IPS-18c (cell line): ENCODE measurements at regions not wholly inside any gene's neighbourhood (a gene's known extent, or its start where the extent isn't known, plus 50 kb on each side); places are given as distances from the start of the nearest gene placed in this dataset.

Experiments used
- H3K4me3 ChIP-seq: 2 replicates; pipeline ENCODE4 v1.7.0; 2013; ENCODE audit warnings: low read depth, mild to moderate bottlenecking, low read length, moderate library complexity; ENCODE audit not compliant: insufficient read depth
- H3K9me3 ChIP-seq: one replicate; pipeline ENCODE4 v1.6.1; 2013; ENCODE audit warnings: mild to moderate bottlenecking, low read length, moderate library complexity; ENCODE audit not compliant: control insufficient read depth, insufficient read depth

- Histone ChIP-seq H3K4me3 (no peak overlapping the region), H3K9me3 (no peaks in the 10 kb centered on the region)
Observed at GRCh38 chr1:239322369-239322768, 64.0 kb upstream of the CHRM3 start.

- Histone ChIP-seq H3K9me3 (no peaks in the 10 kb centered on the region), H3K4me3 (no peak overlapping the region)
Observed at GRCh38 chr1:239321877-239322276, 64.5 kb upstream of the CHRM3 start.

GRCh38 chr1:239317948-239318347 lies 68.4 kb upstream of the CHRM3 start:
- H3K4me3 ChIP-seq, result no peak overlapping the region
- no peaks in the 10 kb centered on the region for H3K9me3 ChIP-seq

- no peak overlapping the region for H3K4me3 ChIP-seq
Observed at GRCh38 chr1:239315631-239316217, 70.6 kb upstream of the CHRM3 start.

GRCh38 chr1:239311331-239311730 lies 75.0 kb upstream of the CHRM3 start:
- Histone ChIP-seq H3K4me3 (no peak overlapping the region), H3K9me3 (no peaks in the 10 kb centered on the region)

More at GRCh38 chr1:239315631-239316217, 70.6 kb upstream of the CHRM3 start:
- no peaks in the 10 kb centered on the region for H3K9me3 ChIP-seq

- no peaks in the 10 kb centered on the region for H3K9me3 ChIP-seq
- no peak overlapping the region for H3K4me3 ChIP-seq
Observed at GRCh38 chr1:239308701-239309333, 77.6 kb upstream of the CHRM3 start.

GRCh38 chr1:239307886-239308285 lies 78.5 kb upstream of the CHRM3 start:
- no peak overlapping the region for H3K4me3 ChIP-seq
- H3K9me3 ChIP-seq, result no peaks in the 10 kb centered on the region

- Histone ChIP-seq H3K4me3 (no peak overlapping the region), H3K9me3 (no peaks in the 10 kb centered on the region)
Observed at GRCh38 chr1:239306426-239306825, 79.9 kb upstream of the CHRM3 start.

GRCh38 chr1:239303289-239303688 lies 83.1 kb upstream of the CHRM3 start:
- no peaks in the 10 kb centered on the region for H3K9me3 ChIP-seq
- H3K4me3 ChIP-seq, result no peak overlapping the region

GRCh38 chr1:239302696-239303095 lies 83.7 kb upstream of the CHRM3 start:
- no peak overlapping the region for H3K4me3 ChIP-seq
- H3K9me3 ChIP-seq, result no peaks in the 10 kb centered on the region

GRCh38 chr1:239301251-239301650 lies 85.1 kb upstream of the CHRM3 start:
- H3K4me3 ChIP-seq, result no peak overlapping the region
- no peaks in the 10 kb centered on the region for H3K9me3 ChIP-seq

GRCh38 chr1:239297910-239298309 lies 88.5 kb upstream of the CHRM3 start:
- no peak overlapping the region for H3K4me3 ChIP-seq
- no peaks in the 10 kb centered on the region for H3K9me3 ChIP-seq

GRCh38 chr1:239293350-239294110 lies 92.8 kb upstream of the CHRM3 start:
- Histone ChIP-seq H3K4me3 (no peak overlapping the region), H3K9me3 (no peaks in the 10 kb centered on the region)

- H3K9me3 ChIP-seq, result peaks cover 2% of the 10 kb centered on the region
Observed at GRCh38 chr1:239288820-239289554, 97.4 kb upstream of the CHRM3 start.

GRCh38 chr1:239287296-239287695 lies 99.1 kb upstream of the CHRM3 start:
- Histone ChIP-seq H3K4me3 (no peak overlapping the region), H3K9me3 (peaks cover 2% of the 10 kb centered on the region)

More at GRCh38 chr1:239288820-239289554, 97.4 kb upstream of the CHRM3 start:
- no peak overlapping the region for H3K4me3 ChIP-seq

- peaks cover 2% of the 10 kb centered on the region for H3K9me3 ChIP-seq
- no peak overlapping the region for H3K4me3 ChIP-seq
Observed at GRCh38 chr1:239283216-239283615, 103.2 kb upstream of the CHRM3 start.

GRCh38 chr1:239282411-239282810 lies 104.0 kb upstream of the CHRM3 start:
- peaks cover 2% of the 10 kb centered on the region for H3K9me3 ChIP-seq
- no peak overlapping the region for H3K4me3 ChIP-seq

- no peak overlapping the region for H3K4me3 ChIP-seq
Observed at GRCh38 chr1:239276051-239276450, 110.3 kb upstream of the CHRM3 start.

More at GRCh38 chr1:239276051-239276450, 110.3 kb upstream of the CHRM3 start:
- H3K9me3 ChIP-seq, result no peaks in the 10 kb centered on the region
